BLaER1 treated with 17β-estradiol and CSF1 and Interleukin-3, amounts not matched to agents 10 nM and 100 nM (cell line): ENCODE measurements at regions not wholly inside any gene's neighbourhood (a gene's known extent, or its start where the extent isn't known, plus 50 kb on each side); places are given as distances from the start of the nearest gene placed in this dataset.

Source experiments
- H3K27ac ChIP-seq, 11 experiments: shearing (Covaris generic); formaldehyde crosslinking; 2 replicates each; pipeline ENCODE4 v1.8.1; 2022
- H3K27me3 ChIP-seq, 11 experiments: shearing (Covaris generic); formaldehyde crosslinking; 2 replicates each; pipeline ENCODE4 v1.8.1; 2022
- H3K36me3 ChIP-seq, 11 experiments: shearing (Covaris generic); formaldehyde crosslinking; 2 replicates each; pipeline ENCODE4 v1.8.1; 2022
- H3K4me1 ChIP-seq, 10 experiments: shearing (Covaris generic); formaldehyde crosslinking; 2 replicates each; pipeline ENCODE4 v1.8.1; 2022
- H3K4me2 ChIP-seq, 11 experiments: shearing (Covaris generic); formaldehyde crosslinking; 2 replicates each; pipeline ENCODE4 v1.8.1; 2022
- H3K4me3 ChIP-seq, 10 experiments: shearing (Covaris generic); formaldehyde crosslinking; 2 replicates each; pipeline ENCODE4 v1.8.1; 2022
- H3K9ac ChIP-seq, 11 experiments: shearing (Covaris generic); formaldehyde crosslinking; 2 replicates each; pipeline ENCODE4 v1.8.1; 2022
- H3K9me3 ChIP-seq, 11 experiments: shearing (Covaris generic); formaldehyde crosslinking; replicated peaks in 1 of 11; 2 replicates each; pipeline ENCODE4 v1.8.1; 2022
- H4K20me1 ChIP-seq, 11 experiments: shearing (Covaris generic); formaldehyde crosslinking; 2 replicates each; pipeline ENCODE4 v1.8.1; 2022
- Cebpa-rat ChIP-seq, 11 experiments: shearing (Covaris generic); IDR thresholded peaks; 2 replicates each; pipeline ENCODE4 v1.8.1; 2022

- peaks cover 0 to 4% (median 0%) of the 10 kb centered on the region in 11 experiments; a peak in 2 of 22 replicates for H3K27me3 ChIP-seq
- H3K27ac ChIP-seq, result no peak overlapping the region
- H4K20me1 ChIP-seq, result no peaks in the 10 kb centered on the region; a peak in 1 of 22 replicates
- H3K4me3 ChIP-seq, result no peak overlapping the region
- H3K36me3 ChIP-seq, result no peaks in the 10 kb centered on the region
- peaks cover 0 to 11% (median 10%) of the 10 kb centered on the region in 10 experiments; a peak in 11 of 20 replicates for H3K4me1 ChIP-seq
- TF ChIP-seq Cebpa-rat (IDR thresholded peaks at IDR 0.05), result no peak
- H3K9ac ChIP-seq, result no peak overlapping the region
- peaks cover 12 to 35% (median 22%) of the 10 kb centered on the region in 11 experiments for H3K9me3 ChIP-seq
- H3K4me2 ChIP-seq, result no peak overlapping the region
These were observed 236.8 kb upstream of the IRX4 start for GRCh38 chr5:2119573-2119972.

GRCh38 chr5:2113348-2114131, 230.8 kb upstream of the IRX4 start:
- Histone ChIP-seq H3K4me1 (no peaks in the 10 kb centered on the region), H3K36me3 (no peaks in the 10 kb centered on the region), H3K9ac (no peak overlapping the region), H3K4me2 (no peak overlapping the region), H3K27me3 (no peaks in the 10 kb centered on the region), H3K9me3 (peaks cover 0 to 15% (median 10%) of the 10 kb centered on the region in 11 experiments; a peak in 13 of 22 replicates), H4K20me1 (no peaks in the 10 kb centered on the region; a peak in 1 of 22 replicates), H3K27ac (no peak overlapping the region), H3K4me3 (no peak overlapping the region)
- no peak for TF ChIP-seq Cebpa-rat (IDR thresholded peaks at IDR 0.05)

GRCh38 chr5:2112173-2113025, 229.7 kb upstream of the IRX4 start:
- H3K36me3 ChIP-seq, result no peaks in the 10 kb centered on the region
- no peaks in the 10 kb centered on the region for H3K4me1 ChIP-seq
- H3K27ac ChIP-seq, result no peak overlapping the region
- H3K4me2 ChIP-seq, result no peak overlapping the region
- H3K9ac ChIP-seq, result no peak overlapping the region
- H3K4me3 ChIP-seq, result no peak overlapping the region
- no peaks in the 10 kb centered on the region; a peak in 1 of 22 replicates for H4K20me1 ChIP-seq
- peaks cover 0 to 16% (median 10%) of the 10 kb centered on the region in 11 experiments; a peak in 15 of 22 replicates for H3K9me3 ChIP-seq
- TF ChIP-seq Cebpa-rat (IDR thresholded peaks at IDR 0.05), result no peak
- no peaks in the 10 kb centered on the region for H3K27me3 ChIP-seq

GRCh38 chr5:2111569-2112105, 228.9 kb upstream of the IRX4 start:
- H3K9me3 ChIP-seq, result peaks cover 0 to 24% (median 10%) of the 10 kb centered on the region in 11 experiments; a peak in 18 of 22 replicates
- no peak overlapping the region for H3K4me2 ChIP-seq
- H3K27me3 ChIP-seq, result no peaks in the 10 kb centered on the region
- no peaks in the 10 kb centered on the region for H3K4me1 ChIP-seq
- H3K4me3 ChIP-seq, result no peak overlapping the region
- no peaks in the 10 kb centered on the region; a peak in 1 of 22 replicates for H4K20me1 ChIP-seq
- H3K36me3 ChIP-seq, result no peaks in the 10 kb centered on the region
- H3K9ac ChIP-seq, result no peak overlapping the region
- no peak overlapping the region for H3K27ac ChIP-seq
- no peak for TF ChIP-seq Cebpa-rat (IDR thresholded peaks at IDR 0.05)

GRCh38 chr5:2110934-2111462, 228.3 kb upstream of the IRX4 start:
- no peaks in the 10 kb centered on the region for H3K4me1 ChIP-seq
- H3K27ac ChIP-seq, result no peak overlapping the region
- no peak for TF ChIP-seq Cebpa-rat (IDR thresholded peaks at IDR 0.05)
- H3K27me3 ChIP-seq, result no peaks in the 10 kb centered on the region
- H3K9ac ChIP-seq, result no peak overlapping the region
- H3K4me2 ChIP-seq, result no peak overlapping the region
- H3K4me3 ChIP-seq, result no peak overlapping the region
- peaks cover 0 to 30% (median 13%) of the 10 kb centered on the region in 11 experiments; a peak in 18 of 22 replicates for H3K9me3 ChIP-seq
- H4K20me1 ChIP-seq, result no peaks in the 10 kb centered on the region; a peak in 1 of 22 replicates
- no peaks in the 10 kb centered on the region for H3K36me3 ChIP-seq

- no peak overlapping the region for H3K4me3 ChIP-seq
- H3K4me2 ChIP-seq, result no peak overlapping the region
- peaks cover 0 to 25% (median 13%) of the 10 kb centered on the region in 11 experiments; a peak in 18 of 22 replicates for H3K9me3 ChIP-seq
- H3K9ac ChIP-seq, result no peak overlapping the region
- H3K36me3 ChIP-seq, result no peaks in the 10 kb centered on the region
- no peaks in the 10 kb centered on the region for H3K4me1 ChIP-seq
- no peaks in the 10 kb centered on the region for H3K27me3 ChIP-seq
- TF ChIP-seq Cebpa-rat (IDR thresholded peaks at IDR 0.05), result no peak
- no peak overlapping the region for H3K27ac ChIP-seq
- no peaks in the 10 kb centered on the region; a peak in 1 of 22 replicates for H4K20me1 ChIP-seq
These were observed 227.6 kb upstream of the IRX4 start for GRCh38 chr5:2110137-2110933.

- H4K20me1 ChIP-seq, result no peaks in the 10 kb centered on the region; a peak in 1 of 22 replicates
- H3K27me3 ChIP-seq, result no peaks in the 10 kb centered on the region
- H3K4me3 ChIP-seq, result no peak overlapping the region
- H3K9ac ChIP-seq, result no peak overlapping the region
- no peaks in the 10 kb centered on the region for H3K36me3 ChIP-seq
- H3K27ac ChIP-seq, result no peak overlapping the region
- no peak for TF ChIP-seq Cebpa-rat (IDR thresholded peaks at IDR 0.05)
- peaks cover 0 to 17% (median 9%) of the 10 kb centered on the region in 11 experiments; a peak in 16 of 22 replicates for H3K9me3 ChIP-seq
- no peaks in the 10 kb centered on the region for H3K4me1 ChIP-seq
- H3K4me2 ChIP-seq, result no peak overlapping the region
These were observed 226.8 kb upstream of the IRX4 start for GRCh38 chr5:2109566-2109965.

- Histone ChIP-seq H3K9ac (no peak overlapping the region), H3K4me3 (no peak overlapping the region), H3K4me2 (no peak overlapping the region), H3K36me3 (no peaks in the 10 kb centered on the region), H4K20me1 (no peaks in the 10 kb centered on the region; a peak in 1 of 22 replicates), H3K27me3 (no peaks in the 10 kb centered on the region), H3K4me1 (no peaks in the 10 kb centered on the region), H3K27ac (no peak overlapping the region), H3K9me3 (peaks cover 0 to 17% (median 8%) of the 10 kb centered on the region in 11 experiments; a peak in 12 of 22 replicates)
- TF ChIP-seq Cebpa-rat (IDR thresholded peaks at IDR 0.05), result no peak
These were observed 224.0 kb upstream of the IRX4 start for GRCh38 chr5:2106721-2107120.
